Sigmoid colon (tissue), 6 donors: ENCODE measurements at regions not wholly inside any gene's neighbourhood (a gene's known extent, or its start where the extent isn't known, plus 50 kb on each side); places are given as distances from the start of the nearest gene placed in this dataset.

Experiments used
- DNase-seq: peaks from one replicate; pipeline ENCODE4 v3.0.0-alpha.2; 2019
- H3K27ac ChIP-seq, 4 donors: fragments of 200-600 bp; sonication (generic); one replicate each; pipeline ENCODE4 v1.5.1; 2016 to 2019; ENCODE audit warnings: mild to moderate bottlenecking in 1 of 4
- H3K27me3 ChIP-seq, 3 donors: fragments of 200-600 bp; sonication (generic); one replicate each; pipeline ENCODE4 v1.5.1; 2019; ENCODE audit warnings: mild to moderate bottlenecking in 1 of 3
- H3K36me3 ChIP-seq, 4 donors: fragments of 200-600 bp; sonication (generic); one replicate each; pipeline ENCODE4 v1.5.1; 2016 to 2019
- H3K4me1 ChIP-seq, 4 donors: fragments of 200-600 bp; sonication (generic); one replicate each; pipeline ENCODE4 v1.5.1; 2017 to 2019
- H3K4me3 ChIP-seq, 4 donors: fragments of 200-600 bp; sonication (generic); one replicate each; pipeline ENCODE4 v1.5.1; 2017 to 2019; ENCODE audit warnings: mild to moderate bottlenecking in 2 of 4, moderate library complexity in 1 of 4
- H3K9me3 ChIP-seq, 4 donors: fragments of 200-600 bp in 3 of 4; sonication (generic) in 3 of 4; one replicate each; pipeline versions ENCODE4 v1.5.1 to v1.6.1; 2013 to 2019
- CTCF ChIP-seq, 4 experiments: fragments of 450-650 bp in 3 of 4; fragments of 200-600 bp in 1 of 4; IDR thresholded peaks; one replicate each; pipeline ENCODE4 v1.5.1; 2016 to 2019; ENCODE audit warnings: antibody characterized with exemption in 4 of 4, mild to moderate bottlenecking in 3 of 4, moderate library complexity in 2 of 4
- EP300 ChIP-seq, 4 donors: sonication (generic); formaldehyde crosslinking; IDR thresholded peaks; one replicate each; pipeline ENCODE4 v1.6.1; 2017; ENCODE audit warnings: antibody characterized with exemption in 4 of 4
- POLR2A ChIP-seq, 2 donors: fragments of 450-650 bp; IDR thresholded peaks; one replicate each; pipeline ENCODE4 v1.6.1; 2016; ENCODE audit warnings: antibody characterized with exemption in 2 of 2, mild to moderate bottlenecking in 2 of 2, moderate library complexity in 2 of 2
- POLR2AphosphoS5 ChIP-seq, 4 donors: sonication (generic); formaldehyde crosslinking; IDR thresholded peaks; one replicate each; pipeline ENCODE4 v1.6.1; 2017; ENCODE audit warnings: antibody characterized with exemption in 4 of 4
- WGBS, 2 donors: extraction: QIAGEN DNeasy Blood & Tissue Kit; methylation state at CpG; one replicate each; pipeline ENCODE4 v1.1.7; 2013; 5-methylcytosine and 5-hydroxymethylcytosine counted together
- intact Hi-C: fragments of 100-400 bp; cut with DNase I; formaldehyde crosslinking; loops from one replicate; pipeline ENCODE4 v1.15.1; 2023
- donor health status: healthy with polysubstance abuse.
- donor health status: healthy.

GRCh38 chr4:35966566-35966965 lies 277.7 kb downstream of the ARAP2 start:
- intact Hi-C loops = no loop called here
- no peak overlapping the region for H3K27ac ChIP-seq
- TF ChIP-seq CTCF (IDR thresholded peaks at IDR 0.05) = no peak

GRCh38 chr4:35970366-35970960 lies 273.9 kb downstream of the ARAP2 start:
- Histone ChIP-seq H3K36me3 (no peaks in the 10 kb centered on the region), H3K27ac (no peak overlapping the region), H3K4me3 (no peak overlapping the region), H3K27me3 (no peaks in the 10 kb centered on the region), H3K9me3 (no peaks in the 10 kb centered on the region), H3K4me1 (no peaks in the 10 kb centered on the region)
- no peak for DNase-seq
- TF ChIP-seq EP300 (IDR thresholded peaks at IDR 0.05) (no peak), POLR2AphosphoS5 (IDR thresholded peaks at IDR 0.05) (no peak), CTCF (IDR thresholded peaks at IDR 0.05) (no peak), POLR2A (IDR thresholded peaks at IDR 0.05) (no peak)
- WGBS, 2 donors = 83 to 87% methylated on average over 1 of the region's 1 CpG
- intact Hi-C loops = no loop called here

More at GRCh38 chr4:35966566-35966965, 277.7 kb downstream of the ARAP2 start:
- H3K4me1 ChIP-seq = no peaks in the 10 kb centered on the region
- H3K9me3 ChIP-seq = no peaks in the 10 kb centered on the region
- H3K4me3 ChIP-seq = no peak overlapping the region
- H3K36me3 ChIP-seq = no peaks in the 10 kb centered on the region
- DNase-seq = no peak
- no peaks in the 10 kb centered on the region for H3K27me3 ChIP-seq

- 44 to 63% methylated on average over 4 of the region's 4 CpGs for WGBS, 2 donors
- TF ChIP-seq POLR2AphosphoS5 (IDR thresholded peaks at IDR 0.05) = no peak
- TF ChIP-seq EP300 (IDR thresholded peaks at IDR 0.05) = no peak
- TF ChIP-seq POLR2A (IDR thresholded peaks at IDR 0.05) = no peak
- no peak for TF ChIP-seq CTCF (IDR thresholded peaks at IDR 0.05)
- H3K9me3 ChIP-seq = no peaks in the 10 kb centered on the region
- intact Hi-C loops = no loop called here
- no peak overlapping the region for H3K4me3 ChIP-seq
- H3K27ac ChIP-seq = no peak overlapping the region
- H3K27me3 ChIP-seq = no peaks in the 10 kb centered on the region
- no peaks in the 10 kb centered on the region for H3K36me3 ChIP-seq
- no peak for DNase-seq
- H3K4me1 ChIP-seq = no peaks in the 10 kb centered on the region
Measured at GRCh38 chr4:35972814-35973213, 271.5 kb downstream of the ARAP2 start.

- no peak overlapping the region for H3K27ac ChIP-seq
- H3K4me1 ChIP-seq = no peaks in the 10 kb centered on the region
- H3K9me3 ChIP-seq = no peaks in the 10 kb centered on the region
- H3K4me3 ChIP-seq = no peak overlapping the region
- WGBS, 2 donors = 78% methylated on average over 4 of the region's 4 CpGs
- no peaks in the 10 kb centered on the region for H3K36me3 ChIP-seq
- no peak for DNase-seq
- TF ChIP-seq EP300 (IDR thresholded peaks at IDR 0.05) (no peak), CTCF (IDR thresholded peaks at IDR 0.05) (no peak), POLR2A (IDR thresholded peaks at IDR 0.05) (no peak), POLR2AphosphoS5 (IDR thresholded peaks at IDR 0.05) (no peak)
- intact Hi-C loops = no loop called here
- no peaks in the 10 kb centered on the region for H3K27me3 ChIP-seq
Measured at GRCh38 chr4:35975617-35976355, 268.5 kb downstream of the ARAP2 start.

- Histone ChIP-seq H3K4me3 (no peak overlapping the region), H3K27me3 (no peaks in the 10 kb centered on the region), H3K4me1 (no peaks in the 10 kb centered on the region), H3K9me3 (no peaks in the 10 kb centered on the region), H3K27ac (no peak overlapping the region), H3K36me3 (no peaks in the 10 kb centered on the region)
- intact Hi-C loops = no loop called here
- DNase-seq = no peak
- TF ChIP-seq POLR2A (IDR thresholded peaks at IDR 0.05) (no peak), EP300 (IDR thresholded peaks at IDR 0.05) (no peak), CTCF (IDR thresholded peaks at IDR 0.05) (no peak), POLR2AphosphoS5 (IDR thresholded peaks at IDR 0.05) (no peak)
Measured at GRCh38 chr4:35978551-35978950, 265.8 kb downstream of the ARAP2 start.
